Dermis microvascular lymphatic vessel endothelial cell (primary cell): ENCODE measurements at regions not wholly inside any gene's neighbourhood (a gene's known extent, or its start where the extent isn't known, plus 50 kb on each side); places are given as distances from the start of the nearest gene placed in this dataset.
A peak's percentile ranks its signal among the peaks of the same experiment; 100 is the strongest.

Source experiments
- DNase-seq, 2 donors: peaks; one replicate each; pipeline versions ENCODE4 v3.0.0 to v3.0.0-alpha.2; 2010; ENCODE audit warnings: low read depth in 2 of 2

DNA sequence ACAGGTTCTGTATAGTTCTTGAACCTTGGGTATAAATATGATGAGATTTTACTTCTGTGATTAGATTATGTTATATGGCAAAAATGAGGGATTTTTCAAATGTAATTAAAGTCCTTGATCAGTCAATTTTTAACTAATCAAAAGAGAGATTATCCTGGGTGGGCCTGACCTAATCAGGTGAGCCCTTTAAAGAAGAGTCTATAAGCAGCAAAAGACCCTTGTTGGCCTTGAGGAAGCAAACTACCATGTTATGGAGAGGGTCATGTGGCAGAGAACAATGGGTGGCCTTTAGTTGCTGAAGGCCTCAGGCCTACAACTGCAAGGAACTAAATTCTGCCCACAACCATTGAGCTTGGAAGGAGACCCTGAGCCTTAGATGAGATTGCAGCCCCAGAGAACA is 102.5 kb upstream of the RIPOR2 start:
- no peak for DNase-seq

DNA sequence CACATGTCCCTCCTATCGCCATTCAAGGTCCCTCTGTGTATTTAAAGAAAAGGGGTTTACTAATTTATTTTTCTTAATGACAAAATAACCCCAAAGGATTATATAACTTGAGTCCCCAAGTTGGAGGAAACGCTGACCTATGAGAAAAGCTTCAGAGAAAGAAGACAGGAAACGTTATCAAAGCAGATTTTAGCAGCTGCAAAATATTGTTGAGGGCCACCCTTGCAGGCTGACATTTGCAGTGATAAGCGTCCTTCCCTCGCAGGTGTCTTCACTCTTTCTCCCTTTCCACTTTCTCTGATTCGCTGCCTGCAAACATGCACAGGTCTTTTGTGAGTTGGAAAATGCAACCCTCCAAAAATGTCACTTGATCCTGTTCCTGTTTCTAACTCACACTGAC is 103.2 kb upstream of the RIPOR2 start:
- no peak for DNase-seq

DNA sequence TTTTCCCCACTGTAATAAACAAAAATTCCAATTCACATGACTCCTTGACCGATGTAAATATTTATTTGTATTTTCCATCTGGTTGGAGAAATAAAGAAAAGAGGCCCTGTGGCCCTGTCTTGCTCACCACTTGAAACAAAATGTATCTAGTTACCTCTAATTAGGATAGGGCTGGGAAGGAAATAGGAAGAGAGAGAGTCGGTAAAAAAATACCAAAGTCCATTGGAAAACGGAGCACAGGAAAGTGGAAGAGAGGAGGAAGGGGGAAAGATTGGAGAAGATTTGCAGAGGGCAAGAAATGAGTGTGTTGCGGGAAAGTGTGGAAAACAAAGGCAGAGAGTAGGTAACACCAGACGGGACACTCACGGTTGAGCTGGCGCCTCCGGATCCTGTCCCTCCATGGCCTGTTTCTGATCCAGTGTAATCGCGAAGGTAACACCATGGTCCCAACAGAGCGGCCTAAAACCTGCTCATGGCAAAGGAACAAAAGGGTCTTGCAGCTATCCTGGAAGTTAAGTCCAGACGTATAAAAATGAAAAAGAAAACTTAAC is 105.8 kb upstream of the RIPOR2 start:
- no peak for DNase-seq

DNA sequence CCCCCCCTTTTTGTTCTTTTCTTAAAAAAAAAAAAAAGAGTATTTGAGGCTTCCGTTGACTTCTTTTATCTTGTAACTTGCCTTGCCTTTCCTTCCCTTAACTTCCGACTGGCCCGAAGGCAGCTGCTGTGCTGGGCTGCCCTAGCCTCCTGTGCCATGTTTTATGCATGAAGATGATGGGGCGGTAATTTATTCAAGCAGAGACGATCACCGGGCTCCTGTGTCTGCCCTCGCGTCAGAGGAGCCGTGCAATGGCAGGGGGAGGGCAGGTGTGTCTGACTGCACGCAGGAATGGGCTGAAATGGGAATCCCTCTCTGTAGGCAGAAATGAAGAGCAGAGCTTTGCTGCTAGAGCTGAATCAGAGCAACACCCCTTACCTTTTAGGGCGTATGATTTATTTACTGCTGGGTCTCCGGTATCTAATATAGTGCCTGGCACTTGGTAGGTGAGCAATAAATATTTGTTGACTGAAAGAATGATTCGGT is 106.3 kb upstream of the RIPOR2 start:
- no peak for DNase-seq

DNA sequence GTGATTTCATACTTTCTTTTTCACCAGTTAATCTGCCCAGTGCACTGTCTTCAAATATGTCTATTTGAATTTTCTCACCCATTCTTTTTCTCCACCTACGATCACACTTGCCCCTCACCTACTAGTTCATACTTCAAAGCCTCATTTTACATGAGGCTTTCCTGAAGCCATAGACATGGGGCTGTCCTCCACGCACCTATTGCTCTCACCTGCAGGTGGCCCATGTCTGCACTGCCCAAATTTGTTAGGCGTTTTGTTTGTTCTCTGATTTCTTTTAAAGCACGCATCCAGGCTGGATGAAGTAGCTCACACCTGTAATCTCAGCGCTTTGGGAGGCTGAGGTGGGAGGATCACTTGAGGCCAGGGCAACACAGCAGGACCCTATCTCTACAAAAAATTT is 106.8 kb upstream of the RIPOR2 start:
- DNase-seq: no peak

DNA sequence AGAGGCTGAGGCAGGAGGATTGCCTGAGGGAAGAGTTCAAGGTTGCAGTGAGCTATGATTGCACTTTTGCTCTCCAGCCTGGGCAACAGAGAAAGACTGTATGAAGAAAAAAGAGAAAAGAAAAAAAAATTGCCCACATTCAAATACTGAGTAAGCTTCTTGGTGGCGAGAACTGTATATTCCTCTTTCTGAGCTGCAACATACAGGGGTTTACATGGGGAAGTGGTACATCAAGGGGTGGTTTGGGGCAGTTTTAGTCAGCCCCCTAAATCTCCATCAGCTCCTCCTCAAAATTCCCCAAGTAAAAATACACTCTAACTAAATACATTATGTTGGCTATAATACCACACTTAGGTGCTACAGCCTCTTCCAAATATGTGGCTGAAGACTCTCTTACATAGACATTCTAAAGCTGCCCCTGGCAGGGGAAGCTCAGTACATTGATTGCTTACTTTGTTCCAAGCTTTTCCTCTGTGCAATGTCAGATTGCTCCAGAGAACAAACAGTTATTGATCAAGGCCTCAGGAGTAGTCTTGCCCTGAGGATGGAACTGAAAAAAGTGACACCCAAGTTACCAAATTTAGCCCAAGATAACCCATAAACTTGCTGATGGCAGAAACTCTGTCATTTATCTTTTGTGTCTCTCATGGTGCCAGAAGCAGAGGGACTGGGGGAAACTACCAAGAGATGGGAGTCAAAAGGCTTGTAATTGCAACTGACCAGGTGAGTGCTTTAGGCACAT is 107.4 kb upstream of the RIPOR2 start:
- DNase-seq: no peak

DNA sequence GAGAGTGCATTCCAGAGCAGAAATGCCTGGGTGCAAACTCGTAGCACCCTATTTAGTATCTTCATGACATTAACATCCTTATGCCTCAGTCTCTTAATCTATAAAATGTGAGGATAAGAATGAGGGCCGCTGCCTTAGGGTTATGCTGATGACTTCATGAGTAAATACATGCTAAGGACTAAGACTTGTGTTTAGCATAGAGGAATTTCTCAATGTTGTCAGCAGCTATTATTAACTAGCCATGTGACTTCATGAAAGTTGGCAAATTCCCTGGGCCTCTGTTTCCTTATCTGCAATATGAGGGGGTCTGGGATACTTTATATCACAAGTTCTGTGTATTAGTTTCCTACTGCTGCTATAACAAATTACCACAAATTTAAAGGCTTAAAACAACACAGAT is 108.1 kb upstream of the RIPOR2 start:
- DNase-seq: no peak

DNA sequence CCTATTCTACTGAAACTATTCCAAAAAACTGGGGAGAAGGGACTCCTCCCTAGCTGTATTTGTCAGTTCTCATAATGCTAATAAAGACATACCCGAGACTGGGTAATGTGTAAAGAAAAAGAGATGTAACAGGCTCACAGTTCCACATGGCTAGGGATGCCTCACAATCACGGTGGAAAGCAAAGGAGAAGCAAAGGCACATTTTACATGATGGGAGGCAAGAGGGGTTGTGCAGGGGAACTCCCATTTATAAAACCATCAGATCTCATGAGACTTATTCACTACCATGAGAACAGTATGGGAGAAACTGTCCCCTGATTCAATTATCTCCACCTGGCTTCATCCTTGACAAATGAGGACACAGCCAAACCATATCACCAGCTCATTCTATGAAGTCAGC is 111.2 kb upstream of the RIPOR2 start:
- no peak for DNase-seq

DNA sequence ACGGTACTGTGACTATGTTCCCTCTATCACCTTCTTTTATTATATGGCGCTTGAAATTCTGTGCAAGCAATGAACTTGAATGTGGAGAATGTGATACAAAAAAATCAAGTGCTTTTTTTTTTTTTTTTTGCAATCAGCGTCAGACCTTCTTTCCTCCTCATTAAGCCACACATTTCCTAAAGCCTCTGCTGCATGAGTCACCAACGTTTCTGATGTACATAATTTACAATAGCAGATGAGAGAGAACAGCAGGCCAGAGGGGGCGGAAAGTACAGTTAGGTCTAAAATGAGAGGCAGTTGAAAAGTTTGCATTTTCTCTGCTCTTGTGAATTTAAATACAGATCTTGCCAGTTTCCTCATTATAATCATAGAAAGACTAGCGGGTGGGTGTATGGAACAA is 114.6 kb upstream of the RIPOR2 start:
- DNase-seq: peak in 1 of 2 donors; percentile 63

DNA sequence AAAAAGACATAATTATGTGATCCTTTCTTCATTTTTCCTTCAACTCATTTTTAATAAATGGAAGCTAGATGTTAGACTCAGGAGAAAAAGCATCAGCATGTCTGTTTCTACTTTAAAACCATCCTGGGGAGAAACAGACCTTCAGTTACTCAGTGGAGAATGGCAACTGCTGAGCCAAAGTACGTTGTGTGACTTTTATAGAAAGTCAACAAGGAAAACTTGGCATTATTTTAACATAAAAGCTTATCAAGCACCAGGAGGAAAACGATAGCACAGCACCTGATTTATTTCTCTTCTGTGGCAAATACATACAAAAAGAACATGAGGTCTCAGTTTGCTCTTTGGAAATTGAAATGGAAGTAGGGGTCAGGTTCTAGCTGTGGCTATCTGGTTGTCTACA is 115.3 kb upstream of the RIPOR2 start:
- no peak for DNase-seq

DNA sequence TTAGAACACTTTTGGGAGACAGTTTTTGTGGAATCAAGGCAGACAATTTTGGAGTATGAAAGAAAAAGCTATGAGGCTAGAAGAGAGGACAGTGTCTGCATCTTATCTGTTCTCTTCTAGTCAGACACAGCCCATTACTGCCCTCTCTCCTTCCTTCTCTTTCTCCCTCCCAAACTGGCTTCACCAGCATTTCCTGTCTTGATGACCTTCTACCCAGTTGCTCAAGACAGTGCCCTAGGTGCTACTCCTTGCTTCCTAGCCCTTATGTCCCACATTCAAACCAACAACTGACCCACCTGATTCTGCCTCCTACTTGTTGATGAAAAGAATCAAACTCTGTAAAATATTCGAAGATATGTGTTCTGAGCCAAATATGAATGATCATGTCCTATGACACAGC is 116.4 kb upstream of the RIPOR2 start:
- no peak for DNase-seq

DNA sequence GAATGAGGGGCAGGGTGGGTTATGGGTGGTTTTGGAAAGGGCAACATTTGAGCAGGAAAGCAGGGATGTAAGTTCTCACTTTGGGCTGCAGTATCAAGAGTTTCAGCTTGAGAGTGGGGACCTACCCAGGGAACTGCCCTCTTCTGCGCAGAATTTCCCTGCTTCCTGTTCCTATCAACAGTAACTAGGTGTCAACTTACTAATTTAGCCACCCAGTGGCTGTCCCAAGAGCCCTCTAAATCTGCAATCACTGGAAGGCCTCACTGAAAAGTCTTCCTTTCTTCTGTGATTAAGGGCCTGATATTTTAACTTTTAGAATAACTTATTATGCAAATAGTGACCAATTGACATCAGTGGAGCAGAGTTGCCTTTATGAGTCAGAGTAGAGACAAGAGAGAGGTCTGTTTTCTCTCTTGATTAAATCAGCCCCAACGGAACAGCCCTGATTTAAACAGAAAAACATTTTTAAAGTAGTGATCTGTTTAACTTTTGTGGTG is 118.2 kb upstream of the RIPOR2 start:
- no peak for DNase-seq

DNA sequence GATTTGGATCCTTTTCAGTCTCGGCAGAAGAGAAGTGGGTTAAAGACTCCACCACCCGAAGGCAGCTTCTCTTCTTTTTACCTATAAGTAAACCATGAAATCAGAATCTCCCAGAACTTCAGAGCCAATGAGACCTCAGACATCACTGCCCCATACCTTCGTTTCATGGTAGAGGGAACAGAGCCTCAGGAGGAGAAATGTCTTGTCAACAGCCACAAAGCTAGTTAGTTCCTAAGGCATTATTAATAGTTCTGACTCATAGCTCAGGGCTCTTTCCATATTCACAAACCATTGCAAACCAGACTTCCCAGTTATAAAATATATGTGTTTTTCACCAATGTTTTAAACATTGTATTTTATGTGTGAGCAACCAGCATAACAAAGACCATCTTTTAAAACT is 118.7 kb upstream of the RIPOR2 start:
- no peak for DNase-seq

DNA sequence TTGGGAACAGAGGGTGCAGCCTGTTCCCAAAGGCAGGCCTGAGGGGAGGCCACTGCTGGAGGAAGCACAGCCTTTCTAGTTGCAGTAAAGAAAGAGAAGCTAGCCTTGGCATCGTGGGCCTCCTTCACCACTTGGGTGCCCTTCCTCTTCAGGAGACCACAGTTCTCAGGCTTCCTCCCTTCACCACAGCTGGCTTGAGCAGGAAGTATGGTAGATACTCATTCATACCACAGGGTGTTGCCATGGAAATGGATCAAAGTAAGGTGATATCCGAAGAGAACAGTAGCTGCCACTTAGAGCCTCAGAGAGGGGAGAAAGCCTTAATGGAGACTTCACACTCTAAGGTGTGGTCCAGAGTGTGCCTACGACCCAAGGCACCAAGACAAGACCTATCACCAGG is 120.4 kb upstream of the RIPOR2 start:
- no peak for DNase-seq

DNA sequence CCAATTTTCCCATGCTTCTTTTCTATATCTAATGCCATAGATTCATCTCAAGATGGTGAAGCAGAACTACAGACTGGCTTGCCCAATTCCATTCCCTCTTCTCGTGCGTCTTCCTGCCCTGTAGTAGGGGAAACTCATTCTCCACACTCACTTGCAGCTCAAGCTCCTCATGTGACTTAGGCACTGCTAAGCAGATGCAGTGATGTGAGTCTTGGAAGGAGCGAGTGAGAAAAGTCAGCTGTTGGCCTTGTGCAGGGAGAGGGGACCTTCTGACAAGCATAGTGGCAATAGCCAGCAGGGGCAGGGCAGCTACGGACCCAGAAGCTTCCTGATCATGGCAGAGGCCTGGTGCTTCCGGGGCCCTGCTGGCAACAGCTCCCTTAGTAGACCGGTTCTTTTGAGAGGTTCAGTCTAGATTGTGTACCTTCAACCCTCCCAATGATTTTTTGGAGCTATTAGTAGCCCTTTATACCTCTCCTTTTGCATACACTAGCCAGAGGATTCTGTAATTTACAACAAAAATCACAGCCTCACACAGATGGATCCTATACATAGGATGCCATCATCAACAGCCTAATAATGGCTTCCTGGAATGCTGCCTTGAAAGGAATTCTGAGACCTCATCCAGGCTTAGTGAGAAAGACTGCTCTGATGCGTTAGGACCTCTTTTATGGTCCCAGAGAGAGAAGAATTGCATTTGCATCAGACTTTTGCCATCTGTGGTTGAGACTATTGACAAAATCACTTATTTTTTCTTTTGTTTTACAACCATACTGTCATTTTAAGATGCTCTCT is 121.5 kb upstream of the RIPOR2 start:
- no peak for DNase-seq

DNA sequence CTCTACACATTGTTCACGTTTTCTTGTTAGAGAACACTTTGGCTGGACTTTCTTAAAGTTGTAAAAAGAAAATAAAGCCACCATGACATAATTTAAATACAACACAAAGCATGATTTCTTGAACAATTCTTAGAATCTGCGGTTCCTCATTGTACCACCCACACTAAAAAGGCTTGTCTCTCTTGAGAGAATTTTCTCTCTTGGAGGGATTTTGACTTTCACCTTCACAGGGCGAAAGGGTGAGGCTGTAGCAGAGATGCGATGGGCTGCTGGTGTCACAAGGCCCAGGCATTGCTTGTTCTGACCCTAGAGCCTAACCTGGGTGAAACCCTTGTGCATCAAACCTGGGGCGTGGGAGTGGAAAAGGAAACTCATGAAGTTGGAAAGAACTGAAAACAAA is 122.7 kb upstream of the RIPOR2 start:
- DNase-seq: no peak

DNA sequence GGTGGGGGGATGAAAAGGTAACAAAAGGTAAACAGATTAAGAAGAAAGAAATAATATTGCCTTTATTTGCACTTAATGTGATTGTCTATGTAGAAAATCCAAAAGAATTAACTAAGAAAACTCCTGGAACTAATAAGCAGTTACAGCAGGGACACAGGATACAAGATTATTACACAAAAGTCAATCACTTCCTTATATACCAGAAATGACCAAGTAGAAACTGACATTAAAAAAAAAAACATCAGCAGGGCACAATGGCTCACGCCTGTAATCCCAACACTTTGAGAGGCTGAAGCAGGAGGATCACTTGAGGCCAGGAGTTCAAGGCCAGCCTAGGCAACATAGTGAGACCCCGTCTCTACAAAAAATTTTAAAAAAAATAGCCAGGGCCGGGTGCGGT is 123.2 kb upstream of the RIPOR2 start:
- DNase-seq: no peak

DNA sequence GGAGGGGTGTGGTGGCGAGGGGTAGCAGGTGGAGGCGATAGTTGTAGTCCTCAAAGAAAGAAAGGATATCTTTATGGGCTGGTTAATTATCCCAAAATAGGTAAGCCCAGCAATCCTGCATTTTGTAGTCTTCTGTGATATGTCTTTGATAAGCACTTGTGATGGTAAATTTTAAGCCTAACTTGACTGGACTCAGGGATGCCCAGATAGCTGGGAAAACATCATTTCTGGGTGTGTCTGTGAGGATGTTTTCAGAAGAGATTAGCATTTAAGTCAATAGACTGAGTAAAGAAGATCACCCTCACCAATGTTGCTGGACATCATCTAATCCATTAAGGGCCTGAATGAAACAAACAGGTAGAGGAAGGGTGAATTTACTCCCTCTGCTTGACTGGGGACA is 124.8 kb upstream of the RIPOR2 start:
- no peak for DNase-seq

DNA sequence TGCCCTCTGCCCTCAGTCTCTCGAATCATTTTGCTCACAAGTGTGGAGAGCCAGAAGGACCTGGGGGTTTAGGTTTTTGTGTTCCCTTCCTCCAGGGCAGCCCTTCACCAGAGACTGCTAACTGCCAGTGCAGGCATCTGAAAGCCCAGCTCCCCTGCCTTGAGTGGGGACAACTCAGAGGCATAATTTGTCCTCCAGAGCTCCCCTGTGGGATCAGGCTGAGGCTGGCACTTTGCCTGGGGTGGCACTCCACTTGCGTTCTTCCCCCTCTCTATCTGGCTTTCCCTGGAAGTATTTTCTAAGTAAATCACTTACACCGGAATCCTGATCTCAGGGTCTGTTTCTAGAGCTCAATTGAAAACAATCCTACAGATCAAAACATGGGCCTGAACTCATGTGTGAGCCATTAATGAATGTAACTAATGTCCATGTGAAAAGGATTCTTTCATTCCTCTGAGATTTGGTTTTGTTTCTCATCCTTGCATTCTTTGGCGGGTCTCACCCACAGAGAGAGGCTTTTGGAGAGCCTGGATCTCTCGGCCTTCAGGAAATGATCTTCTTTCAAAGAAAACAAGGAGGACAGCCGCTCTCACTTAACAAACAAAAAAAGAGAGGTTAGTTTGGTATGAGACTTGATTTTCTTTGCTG is 125.7 kb upstream of the RIPOR2 start:
- DNase-seq: no peak

DNA sequence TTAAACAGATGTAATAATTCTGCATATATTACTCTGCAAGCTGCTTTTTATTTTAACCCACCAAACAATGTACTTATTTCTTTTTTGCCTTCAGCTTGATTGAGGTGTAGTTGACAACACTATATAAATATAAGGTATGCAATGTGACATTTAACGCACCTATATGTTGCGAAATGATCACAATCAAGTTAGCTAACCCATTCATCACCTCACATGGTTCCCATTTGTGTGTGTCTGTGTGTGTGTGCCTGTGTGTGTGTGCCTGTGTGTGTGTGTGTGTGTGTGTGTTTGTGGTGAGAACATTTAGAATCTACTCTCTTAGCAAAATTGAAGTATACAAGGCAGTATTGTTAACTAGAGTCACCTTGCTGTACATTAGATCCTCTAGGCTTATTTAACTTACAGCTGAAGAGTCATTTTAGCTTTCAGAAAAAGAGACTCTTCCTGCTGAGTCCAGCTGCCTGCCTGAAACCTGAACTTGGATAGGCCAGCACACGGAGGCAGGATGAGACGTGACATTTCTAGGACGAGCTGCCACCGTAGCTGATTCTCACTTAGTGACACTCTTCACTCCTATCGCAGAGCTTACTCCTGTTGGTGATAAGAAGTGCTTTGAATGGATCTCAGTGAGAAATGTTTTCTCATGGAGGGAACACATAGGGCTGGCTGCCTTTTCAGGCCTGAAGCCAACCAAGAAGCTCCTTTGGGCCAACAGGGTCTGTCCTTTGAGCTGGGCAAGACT is 126.5 kb upstream of the RIPOR2 start:
- no peak for DNase-seq

DNA sequence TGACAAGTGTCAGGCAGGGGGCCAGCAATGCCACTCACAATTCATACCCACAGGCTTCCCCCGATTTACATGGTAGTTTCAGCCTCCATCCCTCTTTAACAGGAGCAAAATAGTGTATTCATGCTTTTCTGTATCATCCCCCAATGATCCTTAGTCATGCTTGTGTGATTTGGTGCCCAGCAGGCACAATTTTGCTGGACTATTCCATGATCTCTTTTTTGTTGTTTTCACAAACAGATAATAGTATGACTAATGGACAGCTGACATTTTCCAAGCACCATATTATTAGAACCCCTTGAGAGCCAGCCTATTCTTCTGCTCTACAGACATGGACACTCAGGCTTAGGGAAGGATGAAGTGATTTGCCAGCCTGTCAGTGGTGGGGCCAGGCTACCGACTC is 128.2 kb upstream of the RIPOR2 start:
- DNase-seq: no peak
